ENCODE measurements at regions not wholly inside any gene's neighbourhood (a gene's known extent, or its start where the extent isn't known, plus 50 kb on each side); places are given as distances from the start of the nearest gene placed in this dataset.

DNA sequence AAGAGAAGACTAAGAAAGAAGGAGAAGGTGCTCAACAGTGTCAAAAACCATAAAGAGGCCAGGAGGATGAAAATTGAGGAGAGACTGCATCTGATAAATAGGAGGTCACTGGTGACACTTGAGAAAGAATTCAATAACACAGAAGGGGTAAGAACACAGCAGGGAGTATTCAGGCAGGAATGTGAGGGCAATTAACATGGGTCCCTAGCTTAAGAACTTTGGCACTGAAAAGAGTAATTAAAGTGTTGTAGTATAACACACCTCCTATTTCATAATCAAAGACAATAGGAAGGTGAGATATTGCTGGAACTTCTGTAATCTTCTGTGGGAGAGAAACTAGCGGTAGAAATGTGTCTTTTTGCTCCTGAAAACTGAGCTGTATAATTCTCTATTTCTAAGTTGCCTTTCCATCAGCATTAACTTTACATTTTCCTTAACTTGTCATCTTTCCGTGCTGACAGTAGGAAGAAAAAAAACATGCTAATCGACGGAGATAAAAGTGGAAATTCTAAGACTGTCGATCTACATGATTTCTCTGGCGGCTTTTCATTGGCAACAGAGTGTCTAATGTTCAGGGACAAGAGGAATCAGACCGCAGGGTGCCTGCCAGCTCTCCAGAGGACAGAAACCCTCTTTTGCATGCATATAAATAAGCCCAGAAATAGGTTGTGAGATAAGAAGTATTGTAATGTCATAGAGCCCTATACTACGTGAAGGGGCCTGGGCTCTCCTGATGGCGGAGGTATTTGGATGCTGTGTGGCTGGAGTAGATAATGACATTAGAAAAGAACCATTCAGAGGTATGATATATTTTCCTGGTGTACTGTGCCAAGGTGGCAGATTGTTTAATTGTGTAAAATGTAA lies 147.9 kb upstream of the GAP43 start:
- Histone ChIP-seq H3K9me3 (ENCODE audit: control insufficient read depth in 5 of 5, low read length in 5 of 5) (no peaks in the 10 kb centered on the region), H3K9ac (ENCODE audit: low read length in 5 of 5) (no peak overlapping the region), H3K4me3 (ENCODE audit: low read depth in 1 of 5, low read length in 5 of 5) (no peak overlapping the region), H3K27me3 (ENCODE audit: control insufficient read depth in 5 of 5, insufficient read depth in 4 of 5, low read length in 5 of 5) (no peaks in the 10 kb centered on the region), H3K27ac (ENCODE audit: low read depth, low read length) (no peak overlapping the region), H3K4me1 (ENCODE audit: control insufficient read depth in 5 of 5, insufficient read depth in 5 of 5, low read length in 5 of 5) (peaks cover 0 to 1% (median 0%) of the 10 kb centered on the region in 5 donors), H3K36me3 (ENCODE audit: control insufficient read depth in 5 of 5, insufficient read depth in 5 of 5, low read length in 5 of 5) (no peaks in the 10 kb centered on the region)

DNA sequence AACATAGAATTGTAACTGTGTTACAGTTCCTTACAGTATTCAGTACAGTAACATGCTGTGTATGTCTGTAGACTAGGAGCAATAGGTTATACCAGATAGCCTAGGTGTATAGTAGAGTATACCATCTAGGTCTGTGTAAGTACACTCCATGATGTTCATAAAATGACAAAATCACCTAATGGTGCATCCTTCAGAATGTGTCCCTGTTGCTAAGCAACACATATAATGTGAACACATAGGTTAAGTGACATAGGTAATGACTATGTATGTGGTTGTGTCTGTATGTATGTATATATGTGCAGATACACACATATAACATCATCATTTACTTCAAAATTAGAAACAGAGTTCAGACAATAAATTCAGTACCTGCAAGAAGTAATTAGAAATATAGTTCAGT lies 146.8 kb upstream of the GAP43 start:
- Histone ChIP-seq H3K4me1 (ENCODE audit: control insufficient read depth in 5 of 5, insufficient read depth in 5 of 5, low read length in 5 of 5) (no peaks in the 10 kb centered on the region), H3K9me3 (ENCODE audit: control insufficient read depth in 5 of 5, low read length in 5 of 5) (no peaks in the 10 kb centered on the region), H3K27me3 (ENCODE audit: control insufficient read depth in 5 of 5, insufficient read depth in 4 of 5, low read length in 5 of 5) (no peaks in the 10 kb centered on the region), H3K27ac (ENCODE audit: low read depth, low read length) (no peak overlapping the region), H3K9ac (ENCODE audit: low read length in 5 of 5) (no peak overlapping the region), H3K4me3 (ENCODE audit: low read depth in 1 of 5, low read length in 5 of 5) (no peak overlapping the region), H3K36me3 (ENCODE audit: control insufficient read depth in 5 of 5, insufficient read depth in 5 of 5, low read length in 5 of 5) (no peaks in the 10 kb centered on the region)

DNA sequence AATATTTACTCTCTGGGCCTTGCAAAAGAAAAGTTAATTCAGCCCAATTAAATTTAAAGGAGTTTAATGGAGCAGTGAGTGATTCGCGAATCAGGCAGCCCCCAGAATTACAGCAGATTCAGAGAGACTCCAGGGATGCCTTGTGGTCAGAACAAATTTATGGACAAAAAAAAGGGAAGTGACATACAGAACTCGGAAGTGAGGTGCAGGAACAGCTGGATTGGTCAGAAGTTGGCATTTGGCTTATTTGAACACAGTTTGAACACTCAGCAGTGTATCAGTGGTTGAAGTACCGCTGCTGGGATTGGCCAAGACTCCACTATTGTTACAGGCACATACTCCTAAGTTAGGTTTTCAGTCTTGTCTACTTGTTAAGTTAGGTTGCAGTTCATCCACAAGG lies 145.0 kb upstream of the GAP43 start:
- H3K27me3 ChIP-seq (ENCODE audit: control insufficient read depth in 5 of 5, insufficient read depth in 4 of 5, low read length in 5 of 5): no peaks in the 10 kb centered on the region
- H3K27ac ChIP-seq (ENCODE audit: low read depth, low read length): no peak overlapping the region
- no peaks in the 10 kb centered on the region for H3K36me3 ChIP-seq (ENCODE audit: control insufficient read depth in 5 of 5, insufficient read depth in 5 of 5, low read length in 5 of 5)
- H3K4me1 ChIP-seq (ENCODE audit: control insufficient read depth in 5 of 5, insufficient read depth in 5 of 5, low read length in 5 of 5): no peaks in the 10 kb centered on the region
- peaks cover 0 to 3% (median 0%) of the 10 kb centered on the region in 5 donors for H3K9me3 ChIP-seq (ENCODE audit: control insufficient read depth in 5 of 5, low read length in 5 of 5)
- H3K9ac ChIP-seq (ENCODE audit: low read length in 5 of 5): no peak overlapping the region
- H3K4me3 ChIP-seq (ENCODE audit: low read depth in 1 of 5, low read length in 5 of 5): no peak overlapping the region

- Histone ChIP-seq H3K27ac (ENCODE audit: low read depth, low read length) (no peak overlapping the region), H3K27me3 (ENCODE audit: control insufficient read depth in 5 of 5, insufficient read depth in 4 of 5, low read length in 5 of 5) (no peaks in the 10 kb centered on the region), H3K9me3 (ENCODE audit: control insufficient read depth in 5 of 5, low read length in 5 of 5) (peaks cover 0 to 3% (median 0%) of the 10 kb centered on the region in 5 donors), H3K36me3 (ENCODE audit: control insufficient read depth in 5 of 5, insufficient read depth in 5 of 5, low read length in 5 of 5) (no peaks in the 10 kb centered on the region), H3K4me3 (ENCODE audit: low read depth in 1 of 5, low read length in 5 of 5) (no peak overlapping the region), H3K9ac (ENCODE audit: low read length in 5 of 5) (no peak overlapping the region), H3K4me1 (ENCODE audit: control insufficient read depth in 5 of 5, insufficient read depth in 5 of 5, low read length in 5 of 5) (no peaks in the 10 kb centered on the region)
Observed at GRCh38 chr3:115486880-115487279, 136.4 kb upstream of the GAP43 start.

DNA sequence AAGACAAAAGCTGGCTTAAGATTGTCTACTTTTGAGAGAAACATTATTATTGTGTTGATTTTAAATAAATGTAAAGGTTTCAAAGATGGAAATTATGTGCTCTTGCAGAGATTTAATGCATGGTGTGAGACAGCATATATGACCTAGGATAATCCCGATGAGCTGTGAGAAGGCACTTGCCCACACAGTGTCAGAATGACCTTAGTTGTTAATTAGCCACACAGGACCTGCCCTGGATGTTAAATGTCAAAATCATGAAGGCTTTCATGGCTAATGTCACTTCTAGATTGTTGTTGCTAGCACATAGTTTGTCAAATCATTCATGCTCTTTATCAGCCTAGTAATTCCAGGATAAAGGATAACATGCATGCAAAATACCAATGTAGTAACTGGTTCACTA lies 135.3 kb upstream of the GAP43 start:
- Histone ChIP-seq H3K36me3 (ENCODE audit: control insufficient read depth in 5 of 5, insufficient read depth in 5 of 5, low read length in 5 of 5) (no peaks in the 10 kb centered on the region), H3K4me1 (ENCODE audit: control insufficient read depth in 5 of 5, insufficient read depth in 5 of 5, low read length in 5 of 5) (no peaks in the 10 kb centered on the region), H3K9ac (ENCODE audit: low read length in 5 of 5) (no peak overlapping the region), H3K27ac (ENCODE audit: low read depth, low read length) (no peak overlapping the region), H3K9me3 (ENCODE audit: control insufficient read depth in 5 of 5, low read length in 5 of 5) (peaks cover 0 to 3% (median 0%) of the 10 kb centered on the region in 5 donors), H3K4me3 (ENCODE audit: low read depth in 1 of 5, low read length in 5 of 5) (no peak overlapping the region), H3K27me3 (ENCODE audit: control insufficient read depth in 5 of 5, insufficient read depth in 4 of 5, low read length in 5 of 5) (no peaks in the 10 kb centered on the region)

DNA sequence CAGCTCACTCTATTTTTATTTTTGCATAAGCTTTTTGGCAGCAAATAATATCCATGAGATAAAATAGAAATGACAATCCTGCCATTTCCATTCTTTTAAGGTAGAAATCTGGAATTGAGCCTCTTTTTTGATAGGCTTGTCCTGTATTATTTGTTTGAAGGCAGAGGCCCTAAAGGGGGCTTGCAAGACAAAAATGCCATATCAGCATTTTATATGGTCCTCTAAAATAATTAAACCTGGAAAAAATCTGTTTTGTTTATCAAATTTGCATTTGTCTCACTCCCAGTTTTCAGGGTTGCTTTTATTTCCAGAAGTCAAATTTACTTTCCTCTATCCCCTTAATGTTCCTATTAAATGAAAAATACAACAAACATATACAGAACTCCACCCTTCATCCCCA lies 134.9 kb upstream of the GAP43 start:
- Histone ChIP-seq H3K9ac (ENCODE audit: low read length in 5 of 5) (no peak overlapping the region), H3K9me3 (ENCODE audit: control insufficient read depth in 5 of 5, low read length in 5 of 5) (no peaks in the 10 kb centered on the region), H3K27ac (ENCODE audit: low read depth, low read length) (no peak overlapping the region), H3K27me3 (ENCODE audit: control insufficient read depth in 5 of 5, insufficient read depth in 4 of 5, low read length in 5 of 5) (no peaks in the 10 kb centered on the region), H3K4me1 (ENCODE audit: control insufficient read depth in 5 of 5, insufficient read depth in 5 of 5, low read length in 5 of 5) (no peaks in the 10 kb centered on the region), H3K4me3 (ENCODE audit: low read depth in 1 of 5, low read length in 5 of 5) (no peak overlapping the region), H3K36me3 (ENCODE audit: control insufficient read depth in 5 of 5, insufficient read depth in 5 of 5, low read length in 5 of 5) (no peaks in the 10 kb centered on the region)

DNA sequence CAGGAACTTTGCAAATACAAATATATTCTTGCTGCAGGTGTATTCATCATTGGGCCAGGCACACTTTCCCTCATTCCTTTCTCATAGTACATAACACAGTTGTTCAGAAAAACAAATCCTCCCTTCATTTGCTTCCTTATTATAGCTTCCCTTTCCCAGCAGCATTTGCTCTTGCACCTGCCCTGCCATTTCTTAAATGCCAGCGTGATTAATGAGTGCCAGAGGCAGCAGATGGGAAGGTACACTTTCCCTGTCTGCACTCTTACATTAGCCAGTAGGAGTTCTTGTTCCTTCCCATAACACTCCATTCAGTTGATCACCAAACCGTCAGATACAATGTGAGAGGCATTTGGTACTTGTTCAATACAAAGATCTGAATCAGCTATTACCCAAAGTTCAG lies 128.5 kb upstream of the GAP43 start:
- no peaks in the 10 kb centered on the region for H3K27me3 ChIP-seq (ENCODE audit: control insufficient read depth in 5 of 5, insufficient read depth in 4 of 5, low read length in 5 of 5)
- H3K9me3 ChIP-seq (ENCODE audit: control insufficient read depth in 5 of 5, low read length in 5 of 5): no peaks in the 10 kb centered on the region
- no peak overlapping the region for H3K4me3 ChIP-seq (ENCODE audit: low read depth in 1 of 5, low read length in 5 of 5)
- H3K4me1 ChIP-seq (ENCODE audit: control insufficient read depth in 5 of 5, insufficient read depth in 5 of 5, low read length in 5 of 5): peaks cover 0 to 7% (median 0%) of the 10 kb centered on the region in 5 donors
- H3K27ac ChIP-seq (ENCODE audit: low read depth, low read length): no peak overlapping the region
- H3K9ac ChIP-seq (ENCODE audit: low read length in 5 of 5): no peak overlapping the region
- H3K36me3 ChIP-seq (ENCODE audit: control insufficient read depth in 5 of 5, insufficient read depth in 5 of 5, low read length in 5 of 5): no peaks in the 10 kb centered on the region

DNA sequence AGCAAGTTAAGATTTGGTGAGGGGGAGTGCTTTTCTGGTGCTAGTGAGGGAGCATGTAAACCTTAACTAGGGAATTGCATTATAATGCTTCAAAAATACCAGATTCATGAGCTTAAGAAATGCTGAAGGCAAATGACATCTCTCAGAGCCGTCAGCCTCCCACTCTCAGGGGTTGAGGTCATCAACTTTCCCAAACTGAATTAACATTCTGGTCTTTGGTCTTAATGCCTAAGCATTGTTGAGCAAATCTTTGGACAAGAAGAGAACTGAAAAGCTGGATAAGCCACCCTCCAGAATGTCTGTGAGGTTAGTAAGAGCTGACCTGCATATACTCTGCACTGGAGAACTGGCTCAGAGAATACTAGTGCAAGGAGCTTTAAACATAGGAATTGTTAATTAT lies 124.9 kb upstream of the GAP43 start:
- Histone ChIP-seq H3K4me3 (ENCODE audit: low read depth in 1 of 5, low read length in 5 of 5) (no peak overlapping the region), H3K27me3 (ENCODE audit: control insufficient read depth in 5 of 5, insufficient read depth in 4 of 5, low read length in 5 of 5) (no peaks in the 10 kb centered on the region), H3K4me1 (ENCODE audit: control insufficient read depth in 5 of 5, insufficient read depth in 5 of 5, low read length in 5 of 5) (peaks cover 0 to 22% (median 0%) of the 10 kb centered on the region in 5 donors), H3K36me3 (ENCODE audit: control insufficient read depth in 5 of 5, insufficient read depth in 5 of 5, low read length in 5 of 5) (no peaks in the 10 kb centered on the region), H3K9me3 (ENCODE audit: control insufficient read depth in 5 of 5, low read length in 5 of 5) (no peaks in the 10 kb centered on the region), H3K27ac (ENCODE audit: low read depth, low read length) (no peak overlapping the region), H3K9ac (ENCODE audit: low read length in 5 of 5) (no peak overlapping the region)

DNA sequence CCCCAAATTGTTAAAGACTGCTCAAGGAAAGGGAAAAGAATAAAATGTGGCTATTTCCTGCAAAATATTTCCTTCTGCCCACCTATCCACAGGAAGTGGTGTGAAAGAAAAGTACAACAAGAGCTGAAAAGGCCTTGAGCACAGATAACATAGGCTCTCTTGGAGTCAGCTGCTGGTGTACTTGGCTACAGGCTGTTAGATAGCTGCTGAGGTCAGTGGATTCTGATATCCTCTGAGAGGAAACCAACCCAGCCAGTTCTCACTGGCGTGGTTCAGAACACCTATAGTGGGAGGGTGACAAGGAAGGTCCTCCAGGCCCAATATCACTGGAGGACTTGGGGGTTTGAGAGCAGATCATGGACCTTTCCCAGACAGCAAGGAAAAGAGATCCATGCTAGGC lies 124.4 kb upstream of the GAP43 start:
- Histone ChIP-seq H3K27ac (ENCODE audit: low read depth, low read length) (no peak overlapping the region), H3K4me3 (ENCODE audit: low read depth in 1 of 5, low read length in 5 of 5) (no peak overlapping the region), H3K9me3 (ENCODE audit: control insufficient read depth in 5 of 5, low read length in 5 of 5) (no peaks in the 10 kb centered on the region), H3K36me3 (ENCODE audit: control insufficient read depth in 5 of 5, insufficient read depth in 5 of 5, low read length in 5 of 5) (no peaks in the 10 kb centered on the region), H3K27me3 (ENCODE audit: control insufficient read depth in 5 of 5, insufficient read depth in 4 of 5, low read length in 5 of 5) (no peaks in the 10 kb centered on the region), H3K4me1 (ENCODE audit: control insufficient read depth in 5 of 5, insufficient read depth in 5 of 5, low read length in 5 of 5) (peaks cover 0 to 22% (median 0%) of the 10 kb centered on the region in 5 donors), H3K9ac (ENCODE audit: low read length in 5 of 5) (no peak overlapping the region)

DNA sequence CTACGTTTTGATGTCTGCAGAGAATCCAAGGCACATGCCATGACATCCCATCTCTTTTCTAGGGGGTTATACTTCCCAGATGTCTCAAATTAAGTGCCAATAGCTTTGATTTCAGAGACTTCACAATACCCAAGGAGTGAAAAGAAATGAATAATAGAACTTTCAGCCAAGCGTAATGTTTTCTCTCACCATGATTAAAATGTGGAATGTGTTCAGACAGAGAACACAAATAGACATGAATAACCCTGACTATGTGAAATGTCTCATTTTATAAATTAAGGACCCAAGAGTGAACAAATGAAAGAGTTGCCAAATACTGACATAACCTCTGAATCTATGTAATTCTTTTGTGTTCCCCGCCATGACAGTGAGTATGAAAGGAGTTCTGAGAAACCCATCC lies 123.6 kb upstream of the GAP43 start:
- Histone ChIP-seq H3K27me3 (ENCODE audit: control insufficient read depth in 5 of 5, insufficient read depth in 4 of 5, low read length in 5 of 5) (no peaks in the 10 kb centered on the region), H3K9me3 (ENCODE audit: control insufficient read depth in 5 of 5, low read length in 5 of 5) (no peaks in the 10 kb centered on the region), H3K4me1 (ENCODE audit: control insufficient read depth in 5 of 5, insufficient read depth in 5 of 5, low read length in 5 of 5) (peaks cover 0 to 26% (median 0%) of the 10 kb centered on the region in 5 donors), H3K27ac (ENCODE audit: low read depth, low read length) (no peak overlapping the region), H3K9ac (ENCODE audit: low read length in 5 of 5) (no peak overlapping the region), H3K4me3 (ENCODE audit: low read depth in 1 of 5, low read length in 5 of 5) (no peak overlapping the region), H3K36me3 (ENCODE audit: control insufficient read depth in 5 of 5, insufficient read depth in 5 of 5, low read length in 5 of 5) (no peaks in the 10 kb centered on the region)

Measured in subcutaneous abdominal adipose tissue (tissue), 5 donors.